ENCODE measurements at regions not wholly inside any gene's neighbourhood (a gene's known extent, or its start where the extent isn't known, plus 50 kb on each side); places are given as distances from the start of the nearest gene placed in this dataset.

DNA sequence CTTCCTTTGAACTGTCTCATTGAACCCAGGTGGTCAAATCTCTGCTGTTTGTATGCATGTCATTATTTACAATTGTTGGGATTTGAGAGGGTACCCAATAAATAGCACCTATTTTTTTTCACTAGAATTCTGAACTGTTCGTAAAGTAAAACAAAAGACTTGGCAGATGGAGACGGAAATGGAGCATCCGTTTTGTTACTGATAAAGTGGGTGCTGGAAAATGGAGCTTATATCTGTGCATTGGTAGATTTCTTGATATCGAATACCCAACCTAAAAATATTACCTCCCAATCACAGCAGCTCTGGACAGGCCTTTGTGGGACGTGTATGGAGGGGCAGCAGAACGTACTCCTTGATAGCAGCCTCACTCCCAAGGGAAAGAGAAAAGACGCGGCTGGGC lies 224.4 kb downstream of the C12orf75 start:
- intact Hi-C loops (cut with DNase I): no loop called here
- DNase-seq: no peak
- 46 to 68% (median 59%) methylated on average over 8 of the region's 8 CpGs for WGBS, 3 donors

DNA sequence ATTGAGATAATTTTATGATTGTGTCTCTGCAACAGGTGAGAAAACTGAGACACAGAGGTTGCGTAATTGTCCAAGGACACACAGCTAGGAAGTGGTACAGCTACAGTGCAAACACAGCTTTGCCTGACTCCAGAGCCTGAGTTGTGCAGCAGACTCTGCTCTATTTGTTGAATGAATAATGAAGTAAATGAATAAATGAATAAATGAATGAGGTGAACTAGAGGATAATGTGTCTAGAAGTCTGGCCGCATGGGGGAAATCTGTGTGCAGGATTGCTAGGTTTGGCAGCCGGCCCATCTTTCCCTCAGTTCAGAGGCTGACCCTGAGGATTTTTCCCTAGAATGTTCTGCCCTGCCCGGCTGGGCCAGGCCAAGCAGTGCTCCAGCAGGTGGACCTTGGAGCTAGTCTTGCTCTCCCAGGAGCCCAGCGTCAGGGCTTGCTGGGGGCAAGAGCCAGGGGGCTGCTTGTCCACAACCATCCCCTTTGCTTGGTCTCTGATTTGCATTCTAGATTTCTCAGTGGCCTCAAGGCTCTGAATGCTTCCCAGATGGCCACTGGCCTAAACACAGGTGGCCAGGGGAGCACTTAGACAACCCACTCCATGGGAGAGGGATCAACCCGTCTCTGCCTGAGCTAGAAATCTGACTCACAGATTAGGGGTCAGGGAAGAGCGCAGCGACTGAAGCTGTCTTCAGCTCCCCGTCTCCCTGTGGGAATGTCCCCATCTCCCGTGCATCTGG lies 225.2 kb downstream of the C12orf75 start:
- Histone ChIP-seq H3K9me3 (no peaks in the 10 kb centered on the region), H3K36me3 (no peaks in the 10 kb centered on the region), H3K27me3 (no peaks in the 10 kb centered on the region), H3K27ac (no peak overlapping the region), H3K4me3 (no peak overlapping the region), H3K4me1 (ENCODE audit: insufficient read depth) (no peaks in the 10 kb centered on the region)
- no peak for DNase-seq
- intact Hi-C loops (cut with DNase I): no loop called here
- 76 to 81% (median 78%) methylated on average over 10 of the region's 10 CpGs for WGBS, 3 donors
- TF ChIP-seq, protein P1, sequence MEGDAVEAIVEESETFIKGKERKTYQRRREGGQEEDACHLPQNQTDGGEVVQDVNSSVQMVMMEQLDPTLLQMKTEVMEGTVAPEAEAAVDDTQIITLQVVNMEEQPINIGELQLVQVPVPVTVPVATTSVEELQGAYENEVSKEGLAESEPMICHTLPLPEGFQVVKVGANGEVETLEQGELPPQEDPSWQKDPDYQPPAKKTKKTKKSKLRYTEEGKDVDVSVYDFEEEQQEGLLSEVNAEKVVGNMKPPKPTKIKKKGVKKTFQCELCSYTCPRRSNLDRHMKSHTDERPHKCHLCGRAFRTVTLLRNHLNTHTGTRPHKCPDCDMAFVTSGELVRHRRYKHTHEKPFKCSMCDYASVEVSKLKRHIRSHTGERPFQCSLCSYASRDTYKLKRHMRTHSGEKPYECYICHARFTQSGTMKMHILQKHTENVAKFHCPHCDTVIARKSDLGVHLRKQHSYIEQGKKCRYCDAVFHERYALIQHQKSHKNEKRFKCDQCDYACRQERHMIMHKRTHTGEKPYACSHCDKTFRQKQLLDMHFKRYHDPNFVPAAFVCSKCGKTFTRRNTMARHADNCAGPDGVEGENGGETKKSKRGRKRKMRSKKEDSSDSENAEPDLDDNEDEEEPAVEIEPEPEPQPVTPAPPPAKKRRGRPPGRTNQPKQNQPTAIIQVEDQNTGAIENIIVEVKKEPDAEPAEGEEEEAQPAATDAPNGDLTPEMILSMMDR (IDR thresholded peaks at IDR 0.05): no peak
- TF ChIP-seq EP300 (IDR thresholded peaks at IDR 0.05): no peak
- no peak for TF ChIP-seq POLR2A (IDR thresholded peaks at IDR 0.05)

More for the DNA sequence above, 224.4 kb downstream of the C12orf75 start:
- Histone ChIP-seq H3K9me3 (no peaks in the 10 kb centered on the region), H3K27me3 (no peaks in the 10 kb centered on the region), H3K4me1 (ENCODE audit: insufficient read depth) (no peaks in the 10 kb centered on the region), H3K4me3 (no peak overlapping the region), H3K27ac (no peak overlapping the region), H3K36me3 (no peaks in the 10 kb centered on the region)
- TF ChIP-seq, protein P1 (IDR thresholded peaks at IDR 0.05): no peak
- TF ChIP-seq EP300 (IDR thresholded peaks at IDR 0.05) (no peak), POLR2A (IDR thresholded peaks at IDR 0.05) (no peak)

DNA sequence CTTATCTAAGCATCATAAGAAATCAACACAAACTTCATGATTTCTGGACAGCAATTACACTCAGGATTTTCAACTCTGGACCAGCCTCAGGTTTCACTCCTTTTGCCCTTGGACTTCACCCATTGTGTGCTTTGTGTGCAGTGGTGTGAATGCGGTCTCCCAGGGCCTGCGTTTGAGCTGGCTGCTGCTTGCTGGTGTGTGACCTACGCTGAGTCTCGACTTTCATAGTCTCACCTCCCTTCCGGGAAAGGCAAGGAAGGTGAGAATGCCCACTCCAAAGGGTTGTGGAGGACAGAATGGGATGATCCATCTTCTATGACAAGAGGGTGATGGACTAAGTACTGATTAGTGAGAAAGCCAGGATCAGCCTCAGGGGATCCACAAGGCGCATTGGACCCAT lies 228.8 kb downstream of the C12orf75 start:
- Histone ChIP-seq H3K27ac (no peak overlapping the region), H3K4me1 (ENCODE audit: insufficient read depth) (peaks cover 6% of the 10 kb centered on the region), H3K4me3 (no peak overlapping the region), H3K27me3 (no peaks in the 10 kb centered on the region), H3K36me3 (no peaks in the 10 kb centered on the region), H3K9me3 (no peaks in the 10 kb centered on the region)
- no peak for DNase-seq
- TF ChIP-seq POLR2A (IDR thresholded peaks at IDR 0.05) (no peak), EP300 (IDR thresholded peaks at IDR 0.05) (no peak)
- TF ChIP-seq, protein P1 (IDR thresholded peaks at IDR 0.05): no peak
- intact Hi-C loops (cut with DNase I): no loop called here
- WGBS, 3 donors: 93 to 97% (median 96%) methylated on average over 6 of the region's 6 CpGs

DNA sequence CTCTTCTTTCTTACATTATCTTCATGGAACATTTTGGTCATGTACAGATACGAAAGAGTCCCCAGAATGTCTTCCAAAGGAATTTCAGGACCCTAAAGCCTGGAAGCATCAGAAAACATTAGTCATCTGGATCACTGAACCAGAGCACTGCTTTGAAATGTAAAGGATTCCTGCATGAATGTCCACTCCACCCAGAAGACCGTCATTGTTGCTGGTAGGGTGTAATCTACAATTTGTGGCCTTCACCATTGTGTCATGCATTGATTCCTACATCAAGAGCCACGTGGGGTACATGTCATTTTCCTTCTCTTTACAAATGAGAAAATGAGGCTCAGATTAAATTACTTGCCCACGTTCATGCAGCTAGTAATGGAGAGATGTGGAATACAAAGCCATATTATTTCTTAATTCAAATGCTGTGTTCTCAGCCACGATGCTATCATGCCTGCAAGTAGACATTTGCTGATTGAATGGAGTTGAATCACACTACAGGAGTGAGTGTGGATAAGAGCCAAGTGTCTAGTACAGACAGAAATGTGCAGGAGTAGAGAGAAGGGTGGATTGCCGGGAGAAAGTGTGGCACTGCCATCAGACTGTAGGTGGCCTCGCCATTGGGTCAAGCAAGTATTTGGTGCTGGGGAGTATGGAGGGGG lies 231.2 kb downstream of the C12orf75 start:
- no peak overlapping the region for H3K27ac ChIP-seq
- WGBS, 3 donors: 59 to 70% (median 64%) methylated on average over 7 of the region's 7 CpGs
- no peak overlapping the region for H3K4me3 ChIP-seq

More for the DNA sequence above, 231.2 kb downstream of the C12orf75 start:
- H3K9me3 ChIP-seq: no peaks in the 10 kb centered on the region
- no peak for TF ChIP-seq EP300 (IDR thresholded peaks at IDR 0.05)
- no peak for TF ChIP-seq POLR2A (IDR thresholded peaks at IDR 0.05)
- TF ChIP-seq, protein P1 (IDR thresholded peaks at IDR 0.05): no peak
- DNase-seq: no peak
- H3K27me3 ChIP-seq: no peaks in the 10 kb centered on the region
- peaks cover 6% of the 10 kb centered on the region for H3K4me1 ChIP-seq (ENCODE audit: insufficient read depth)
- intact Hi-C loops (cut with DNase I): no loop called here
- no peaks in the 10 kb centered on the region for H3K36me3 ChIP-seq

Data from ovary (tissue), 7 donors.